ENCODE measurements at regions not wholly inside any gene's neighbourhood (a gene's known extent, or its start where the extent isn't known, plus 50 kb on each side); places are given as distances from the start of the nearest gene placed in this dataset.
"Not testable (repeated sequence)": the region's sequence is repeated elsewhere in the genome, so short reads cannot be mapped to it uniquely, and the experiment has no call there.

- DNase-seq: no peak
Observed at GRCh38 chr17:33816842-33817617, 438.1 kb upstream of the CCL2 start.

- DNase-seq: no peak
Observed at GRCh38 chr17:33819539-33819938, 435.5 kb upstream of the CCL2 start.

- no peak for DNase-seq
Observed at GRCh38 chr17:33832262-33832661, 422.8 kb upstream of the CCL2 start.

- DNase-seq: no peak
Observed at GRCh38 chr17:33837281-33837680, 417.8 kb upstream of the CCL2 start.

GRCh38 chr17:33838281-33838680, 416.8 kb upstream of the CCL2 start:
- DNase-seq: no peak

- no peak for DNase-seq
Observed at GRCh38 chr17:33847900-33848299, 407.2 kb upstream of the CCL2 start.

GRCh38 chr17:33848433-33848832, 406.7 kb upstream of the CCL2 start:
- DNase-seq: no peak

- no peak for DNase-seq
Observed at GRCh38 chr17:33854596-33854995, 400.5 kb upstream of the CCL2 start.

- DNase-seq: no peak
Observed at GRCh38 chr17:33858121-33858520, 397.0 kb upstream of the CCL2 start.

GRCh38 chr17:33858682-33859081, 396.4 kb upstream of the CCL2 start:
- DNase-seq: no peak

- DNase-seq: no peak
Observed at GRCh38 chr17:33862772-33863602, 392.1 kb upstream of the CCL2 start.

GRCh38 chr17:33864758-33865229, 390.3 kb upstream of the CCL2 start:
- no peak for DNase-seq

GRCh38 chr17:33868899-33869298, 386.2 kb upstream of the CCL2 start:
- no peak for DNase-seq

- DNase-seq: no peak
Observed at GRCh38 chr17:33870936-33871335, 384.1 kb upstream of the CCL2 start.

GRCh38 chr17:33871720-33872540, 383.2 kb upstream of the CCL2 start:
- peak in 33 of 56 donors; percentile 2 to 61 (median 17) for DNase-seq

- no peak for DNase-seq
Observed at GRCh38 chr17:33873201-33873617, 381.9 kb upstream of the CCL2 start.

GRCh38 chr17:33874617-33875060, 380.4 kb upstream of the CCL2 start:
- no peak for DNase-seq

GRCh38 chr17:33875973-33876372, 379.1 kb upstream of the CCL2 start:
- no peak for DNase-seq

- not testable (repeated sequence) for DNase-seq
Observed at GRCh38 chr17:33882273-33882672, 372.8 kb upstream of the CCL2 start.

GRCh38 chr17:33882677-33883076, 372.4 kb upstream of the CCL2 start:
- DNase-seq: not testable (repeated sequence)

GRCh38 chr17:33888455-33888854, 366.6 kb upstream of the CCL2 start:
- no peak for DNase-seq

- no peak for DNase-seq
Observed at GRCh38 chr17:33889040-33889439, 366.0 kb upstream of the CCL2 start.
